HFF-Myc (cell line): ENCODE measurements at regions not wholly inside any gene's neighbourhood (a gene's known extent, or its start where the extent isn't known, plus 50 kb on each side); places are given as distances from the start of the nearest gene placed in this dataset.

Experiments used
- DNase-seq: peaks from one replicate; pipeline ENCODE4 v3.0.0-alpha.2; 2011; ENCODE audit warnings: low read depth; ENCODE audit errors: extremely low read depth
- H3K4me3 ChIP-seq: replicated peaks from 2 replicates; pipeline ENCODE4 v1.5.1; 2011; ENCODE audit warnings: low read depth, mild to moderate bottlenecking, control low read depth, low read length
- TF ChIP-seq, protein P1 (sequence below): IDR thresholded peaks from 2 replicates; pipeline ENCODE4 v1.5.1; 2012; ENCODE audit warnings: mild to moderate bottlenecking, low read depth, low read length, control low read depth; ENCODE audit errors: missing control alignments

DNA sequence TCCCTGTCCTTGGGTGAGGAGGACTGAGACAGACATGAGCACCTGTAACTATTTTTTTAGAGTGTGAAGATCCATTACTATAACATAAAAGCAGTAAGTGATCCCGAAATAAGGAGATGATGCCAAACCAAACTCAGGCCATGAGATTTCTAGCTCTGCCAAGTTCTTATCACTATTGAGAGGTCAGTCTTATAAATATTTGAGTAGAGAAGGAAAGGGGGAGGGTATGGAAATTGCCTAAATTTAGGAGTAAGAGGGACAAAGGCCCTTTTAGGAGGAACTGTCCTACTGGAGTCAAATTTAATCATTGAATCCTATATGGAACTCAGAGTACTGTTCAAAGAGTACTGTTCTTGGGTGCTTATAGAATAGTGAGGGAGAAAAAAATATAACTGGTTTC is 326.9 kb upstream of the NAALADL2 start:
- DNase-seq = no peak
- TF ChIP-seq, protein P1, sequence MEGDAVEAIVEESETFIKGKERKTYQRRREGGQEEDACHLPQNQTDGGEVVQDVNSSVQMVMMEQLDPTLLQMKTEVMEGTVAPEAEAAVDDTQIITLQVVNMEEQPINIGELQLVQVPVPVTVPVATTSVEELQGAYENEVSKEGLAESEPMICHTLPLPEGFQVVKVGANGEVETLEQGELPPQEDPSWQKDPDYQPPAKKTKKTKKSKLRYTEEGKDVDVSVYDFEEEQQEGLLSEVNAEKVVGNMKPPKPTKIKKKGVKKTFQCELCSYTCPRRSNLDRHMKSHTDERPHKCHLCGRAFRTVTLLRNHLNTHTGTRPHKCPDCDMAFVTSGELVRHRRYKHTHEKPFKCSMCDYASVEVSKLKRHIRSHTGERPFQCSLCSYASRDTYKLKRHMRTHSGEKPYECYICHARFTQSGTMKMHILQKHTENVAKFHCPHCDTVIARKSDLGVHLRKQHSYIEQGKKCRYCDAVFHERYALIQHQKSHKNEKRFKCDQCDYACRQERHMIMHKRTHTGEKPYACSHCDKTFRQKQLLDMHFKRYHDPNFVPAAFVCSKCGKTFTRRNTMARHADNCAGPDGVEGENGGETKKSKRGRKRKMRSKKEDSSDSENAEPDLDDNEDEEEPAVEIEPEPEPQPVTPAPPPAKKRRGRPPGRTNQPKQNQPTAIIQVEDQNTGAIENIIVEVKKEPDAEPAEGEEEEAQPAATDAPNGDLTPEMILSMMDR = no peak
- H3K4me3 ChIP-seq = no peak overlapping the region

DNA sequence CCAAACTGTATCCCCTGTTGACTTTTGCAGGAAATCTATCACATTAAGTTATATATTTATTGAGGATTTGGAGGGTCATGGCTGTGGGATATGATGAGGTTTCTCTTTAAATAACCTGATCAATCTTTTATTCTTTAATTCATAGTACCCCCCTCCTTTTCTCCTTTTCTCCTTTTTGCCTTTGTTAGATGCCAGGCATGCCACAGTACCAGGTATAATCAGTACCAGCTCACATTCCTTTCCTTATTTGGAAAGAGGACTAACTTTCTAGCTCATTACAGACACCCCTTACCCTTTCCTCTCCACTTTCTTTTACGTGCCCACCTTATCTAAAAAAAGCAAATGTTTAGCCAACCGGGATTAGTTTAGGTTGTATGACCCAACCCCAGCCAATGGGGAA is 326.4 kb upstream of the NAALADL2 start:
- DNase-seq = no peak
- TF ChIP-seq, protein P1 = no peak
- H3K4me3 ChIP-seq = no peak overlapping the region

DNA sequence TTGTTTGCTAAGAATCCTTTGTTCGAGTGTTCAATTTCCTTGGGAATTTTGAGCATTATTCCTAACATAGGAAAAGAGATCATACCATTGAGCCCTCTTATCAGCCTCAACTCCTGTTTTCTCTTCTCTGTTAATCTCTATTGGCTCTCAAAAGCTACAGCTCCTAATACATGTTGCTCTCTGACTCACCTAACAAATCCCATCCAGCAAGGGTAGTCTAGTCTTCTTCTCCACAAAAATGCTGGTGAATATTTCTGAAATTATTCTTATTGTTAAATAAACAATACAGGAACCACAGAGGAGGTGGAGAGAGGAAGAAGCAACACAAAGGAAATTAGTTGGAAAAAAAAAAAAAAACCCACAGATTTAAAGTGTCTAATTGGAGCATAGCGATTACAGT is 325.8 kb upstream of the NAALADL2 start:
- H3K4me3 ChIP-seq = no peak overlapping the region
- TF ChIP-seq, protein P1 = no peak
- DNase-seq = no peak

DNA sequence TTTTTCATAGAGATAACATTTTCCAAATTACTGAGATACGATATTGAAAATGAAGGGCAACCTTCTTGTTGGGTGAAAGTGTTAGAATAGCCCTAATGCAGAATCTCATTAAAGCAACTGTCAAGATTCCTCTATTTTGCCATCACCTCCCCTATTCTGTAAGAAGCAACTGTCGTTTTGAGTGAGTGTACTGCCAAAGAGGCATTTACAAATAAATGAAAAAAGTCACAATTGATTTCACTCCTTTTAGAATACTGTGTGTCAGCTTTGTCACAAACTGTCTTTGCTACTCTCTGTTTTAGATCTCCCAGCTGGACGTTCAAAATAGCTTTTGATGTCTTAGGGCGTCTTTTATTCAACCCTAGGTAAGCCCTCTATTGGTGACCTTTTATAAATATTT is 322.8 kb upstream of the NAALADL2 start:
- TF ChIP-seq, protein P1 = no peak
- DNase-seq = no peak
- no peak overlapping the region for H3K4me3 ChIP-seq

DNA sequence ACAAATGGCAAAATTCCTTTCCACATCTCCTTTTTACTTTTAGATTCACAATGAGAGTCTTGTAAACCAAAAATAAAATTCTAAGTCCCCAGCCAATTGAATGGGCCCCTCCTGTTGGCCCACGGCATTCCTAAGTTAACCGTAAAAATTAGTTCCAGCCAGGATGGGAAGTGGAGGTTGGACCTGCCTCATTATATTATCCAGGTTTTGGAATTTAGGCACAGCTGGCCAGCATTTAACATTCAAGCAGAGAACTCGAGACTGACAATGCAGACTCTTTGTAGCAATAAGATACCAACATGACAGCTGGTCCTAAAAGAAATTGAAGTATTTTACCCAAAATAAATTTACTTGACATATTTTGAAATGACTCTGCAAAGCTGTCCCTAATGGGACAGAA is 321.0 kb upstream of the NAALADL2 start:
- DNase-seq = no peak
- no peak overlapping the region for H3K4me3 ChIP-seq
- TF ChIP-seq, protein P1 = no peak

DNA sequence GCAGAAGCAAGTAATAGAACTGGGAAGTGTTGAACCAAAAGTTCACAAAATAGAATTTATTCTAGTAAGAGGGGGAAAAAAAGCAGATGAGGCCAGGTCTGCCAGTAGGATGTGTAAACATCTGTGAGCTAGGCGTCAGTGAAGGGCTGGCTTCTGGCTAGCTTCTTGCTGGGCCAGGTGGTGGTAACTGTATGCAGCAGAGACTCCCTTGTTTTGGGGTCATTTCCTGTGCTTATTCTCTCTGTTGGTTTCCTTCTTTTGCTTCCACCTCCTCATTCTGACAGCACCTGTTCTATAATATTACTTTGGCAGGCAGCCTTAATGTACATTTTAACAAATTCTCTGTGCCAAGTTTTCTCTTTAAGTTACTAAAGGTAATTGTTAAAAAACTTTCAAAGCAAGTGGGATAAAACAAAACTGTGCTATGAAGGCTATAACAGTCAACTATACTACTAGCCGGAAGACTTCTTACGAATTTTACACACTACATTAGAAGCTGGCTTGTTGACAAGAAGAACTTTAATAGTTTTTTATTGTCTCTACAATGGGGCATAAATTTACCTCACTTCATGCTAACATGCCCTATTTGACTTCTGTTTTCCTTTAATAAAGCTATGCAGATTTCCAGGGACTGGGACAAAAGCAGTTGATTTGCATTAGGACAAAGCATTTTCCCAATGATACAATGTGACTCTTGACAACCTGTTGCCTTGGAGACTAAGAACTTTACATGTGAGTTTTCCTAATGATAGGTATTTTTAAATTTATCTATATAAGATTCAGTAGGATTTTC is 318.8 kb upstream of the NAALADL2 start:
- H3K4me3 ChIP-seq = no peak overlapping the region
- TF ChIP-seq, protein P1 = no peak
- no peak for DNase-seq

DNA sequence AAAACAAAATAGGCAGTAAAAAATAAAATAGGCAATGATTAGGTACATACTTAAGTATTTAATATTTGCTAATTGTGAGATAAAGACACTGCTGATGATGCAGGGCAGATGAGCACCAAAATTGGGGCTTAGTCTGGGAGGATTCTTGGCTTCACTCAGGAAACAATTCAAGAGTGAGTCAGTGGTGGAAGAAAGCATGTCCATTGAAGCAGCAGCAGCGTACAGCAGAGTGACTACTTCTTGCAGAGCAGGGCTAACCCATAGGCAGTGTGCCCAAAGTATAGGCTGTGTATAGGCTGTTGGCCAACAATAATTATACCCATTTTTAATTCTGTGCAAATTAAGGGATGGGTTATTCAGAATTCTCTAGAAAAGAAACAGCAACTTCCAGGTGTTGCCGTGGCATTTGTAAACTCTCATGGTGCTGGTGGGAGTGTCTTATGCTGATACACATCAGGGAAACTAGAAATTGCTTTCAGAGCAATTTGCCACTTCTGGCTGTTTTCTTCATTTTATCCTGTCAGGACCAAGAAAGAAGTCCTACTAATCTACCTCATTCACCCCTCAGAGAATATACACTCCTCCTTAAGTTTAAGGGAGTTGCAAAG is 317.3 kb upstream of the NAALADL2 start:
- H3K4me3 ChIP-seq = no peak overlapping the region
- TF ChIP-seq, protein P1 = no peak
- no peak for DNase-seq
